Common myeloid progenitor, CD34-positive (primary cell): ENCODE measurements at regions not wholly inside any gene's neighbourhood (a gene's known extent, or its start where the extent isn't known, plus 50 kb on each side); places are given as distances from the start of the nearest gene placed in this dataset.
A peak's percentile ranks its signal among the peaks of the same experiment; 100 is the strongest.

Source experiments
- CTCF ChIA-PET: fragments of 350-600 bp; sonication (Branson Sonifier 250); formaldehyde crosslinking; loops from one replicate; lab custom pipeline; 2021; ENCODE audit warnings: antibody characterized with exemption; lab: Charles Lee
- POLR2A ChIA-PET: fragments of 350-600 bp; sonication (Branson Sonifier 250); formaldehyde crosslinking; loops from one replicate; lab custom pipeline; 2021; ENCODE audit warnings: antibody characterized with exemption; lab: Charles Lee
- DNase-seq, 3 donors: peaks; one replicate each; pipeline versions ENCODE4 v3.0.0 to v3.0.0-alpha.2; 2013
- H3K27ac ChIP-seq, 2 experiments: 1 replicate in 1 of 2; 2 replicates in 1 of 2; pipeline ENCODE4 v1.7.0; 2013; ENCODE audit warnings: inconsistent platforms in 2 of 2, low read length in 2 of 2, mild to moderate bottlenecking in 2 of 2, low read depth in 1 of 2, moderate library complexity in 1 of 2; ENCODE audit not compliant: severe bottlenecking in 2 of 2, insufficient read depth in 1 of 2, poor library complexity in 1 of 2
- H3K27me3 ChIP-seq, 5 experiments: replicated peaks in 2 of 5; 1 replicate in 3 of 5; 2 replicates in 2 of 5; pipeline versions ENCODE4 v1.6.1 to v1.7.0; 2013; ENCODE audit warnings: low read length in 4 of 5, mild to moderate bottlenecking in 2 of 5, moderate library complexity in 2 of 5, inconsistent platforms in 1 of 5; ENCODE audit not compliant: insufficient read depth in 5 of 5, control insufficient read depth in 4 of 5
- H3K36me3 ChIP-seq, 4 experiments: 1 replicate in 2 of 4; 2 replicates in 2 of 4; pipeline versions ENCODE4 v1.6.1 to v1.7.0; 2013; ENCODE audit warnings: low read length in 3 of 4, control low read depth in 1 of 4, mild to moderate bottlenecking in 1 of 4; ENCODE audit not compliant: control insufficient read depth in 4 of 4, insufficient read depth in 4 of 4
- H3K4me1 ChIP-seq, 4 experiments: 1 replicate in 3 of 4; 2 replicates in 1 of 4; pipeline versions ENCODE4 v1.6.1 to v1.7.1; 2013; ENCODE audit warnings: low read length in 3 of 4, mild to moderate bottlenecking in 3 of 4, control low read depth in 1 of 4, inconsistent platforms in 1 of 4, moderate library complexity in 1 of 4; ENCODE audit not compliant: control insufficient read depth in 4 of 4, insufficient read depth in 4 of 4; ENCODE audit errors: control extremely low read depth in 1 of 4
- H3K4me3 ChIP-seq, 7 experiments: 1 replicate in 4 of 7; 2 replicates in 3 of 7; pipeline versions ENCODE4 v1.5.1 to v1.7.0; 2013; ENCODE audit warnings: mild to moderate bottlenecking in 7 of 7, low read length in 6 of 7, moderate library complexity in 6 of 7, inconsistent platforms in 2 of 7, low read depth in 2 of 7, control low read depth in 1 of 7; ENCODE audit not compliant: insufficient read depth in 4 of 7, control insufficient read depth in 1 of 7; ENCODE audit errors: extremely low read depth in 1 of 7
- H3K9me3 ChIP-seq, 5 experiments: 1 replicate in 4 of 5; 2 replicates in 1 of 5; pipeline versions ENCODE4 v1.6.1 to v1.7.1; 2013; ENCODE audit warnings: low read length in 4 of 5, mild to moderate bottlenecking in 2 of 5, inconsistent platforms in 1 of 5, low read depth in 1 of 5, moderate library complexity in 1 of 5; ENCODE audit not compliant: control insufficient read depth in 4 of 5, insufficient read depth in 2 of 5; ENCODE audit errors: control extremely low read depth in 1 of 5
- WGBS: methylation state at CpG from one replicate; pipeline ENCODE4 v1.1.5; 2013; ENCODE audit not compliant: insufficient coverage; 5-methylcytosine and 5-hydroxymethylcytosine counted together

DNA sequence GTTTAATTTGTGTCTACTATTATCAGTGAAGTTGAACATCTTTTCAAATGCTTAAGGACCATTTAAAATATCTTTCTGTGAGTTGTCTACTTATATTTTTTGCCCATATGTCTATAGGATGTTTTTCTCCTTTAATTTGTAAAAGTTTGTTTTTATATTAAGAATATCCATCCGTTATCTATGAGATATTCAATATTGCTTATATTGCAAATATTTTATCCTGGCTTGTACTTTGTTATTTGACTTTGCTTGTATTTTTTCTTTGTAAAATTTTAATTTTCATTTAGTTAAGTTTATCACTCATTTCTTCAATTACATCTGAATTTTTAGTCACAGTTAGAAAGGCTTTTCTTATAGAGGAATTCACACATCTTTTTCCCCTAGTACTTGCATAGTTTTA is 117.0 kb upstream of the MLIP start:
- Histone ChIP-seq H3K27ac (no peak overlapping the region), H3K4me3 (no peak overlapping the region), H3K27me3 (no peaks in the 10 kb centered on the region), H3K36me3 (no peaks in the 10 kb centered on the region), H3K4me1 (peaks cover 0 to 5% (median 0%) of the 10 kb centered on the region in 4 experiments), H3K9me3 (no peaks in the 10 kb centered on the region)
- no peak for DNase-seq
- no CpG with 5 or more reads among the region's 1 CpG for WGBS
- ChIA-PET POLR2A (no interaction called here), CTCF (no interaction called here)

DNA sequence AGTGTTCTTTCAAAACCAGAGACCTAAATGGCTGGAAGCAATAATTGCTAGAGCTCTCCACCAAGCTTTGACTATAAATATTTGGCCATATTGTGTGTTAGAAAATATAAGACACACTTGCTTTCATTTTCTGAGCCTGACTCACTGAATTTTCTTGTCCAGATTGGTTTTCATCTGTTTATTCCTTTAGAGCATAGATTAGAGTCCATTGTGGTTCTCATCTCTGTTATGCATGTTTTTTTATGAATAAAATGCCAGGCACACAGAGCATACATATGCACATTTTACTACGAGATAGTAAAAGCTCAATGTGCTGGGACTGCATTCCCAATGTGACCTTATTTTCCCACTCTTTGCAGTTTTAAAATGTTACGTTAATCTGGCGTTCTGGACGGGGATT is 115.3 kb upstream of the MLIP start:
- Histone ChIP-seq H3K4me1 (peaks cover 0 to 5% (median 0%) of the 10 kb centered on the region in 4 experiments), H3K4me3 (no peak overlapping the region), H3K9me3 (no peaks in the 10 kb centered on the region), H3K36me3 (no peaks in the 10 kb centered on the region), H3K27me3 (no peaks in the 10 kb centered on the region), H3K27ac (no peak overlapping the region)
- ChIA-PET CTCF (interaction anchor here (0.8 kb wide), 1 partner anchor 10 kb away, joined by 4 read pairs; no protein-coding TSS in a partner anchor), POLR2A (no interaction called here)
- no peak for DNase-seq
- WGBS, result no CpG with 5 or more reads among the region's 4 CpGs

DNA sequence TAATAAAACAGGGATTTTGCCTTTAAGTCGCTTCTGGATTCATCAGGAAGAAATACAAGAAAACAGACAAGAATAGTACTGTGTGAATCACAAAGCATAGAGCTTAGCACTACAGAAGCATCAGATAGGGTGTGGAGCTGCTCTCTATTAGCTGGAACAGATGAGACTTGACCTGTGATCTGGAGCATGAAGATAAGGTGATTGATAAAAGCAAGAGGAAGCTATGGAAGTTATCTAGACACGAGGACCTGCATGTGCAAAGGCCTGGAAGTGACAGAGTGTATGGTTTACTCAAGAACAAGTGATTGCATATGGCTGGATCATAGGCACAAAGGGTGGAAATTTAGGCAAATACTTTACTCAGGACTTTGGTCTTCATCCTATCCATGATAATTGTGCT is 112.9 kb upstream of the MLIP start:
- ChIA-PET POLR2A (no interaction called here), CTCF (interaction anchor here (1.7 kb wide), 1 partner anchor 12 kb away, joined by 7 read pairs; no protein-coding TSS in a partner anchor)
- peaks cover 0 to 4% (median 0%) of the 10 kb centered on the region in 4 experiments for H3K4me1 ChIP-seq
- DNase-seq, result peak in 2 of 3 donors; percentile 8 to 44
- H3K9me3 ChIP-seq, result no peaks in the 10 kb centered on the region
- WGBS, result 60% methylated on average over 2 of the region's 2 CpGs
- H3K4me3 ChIP-seq, result peak overlapping the region in 1 of 7 experiments; percentile 42
- no peak overlapping the region for H3K27ac ChIP-seq
- no peaks in the 10 kb centered on the region for H3K36me3 ChIP-seq
- H3K27me3 ChIP-seq, result no peaks in the 10 kb centered on the region

GRCh38 chr6:53999088-53999755 is 112.0 kb upstream of the MLIP start:
- 97% methylated on average over 6 of the region's 8 CpGs for WGBS
- ChIA-PET CTCF (interaction anchor here (1.7 kb wide), 1 partner anchor 13 kb away, joined by 7 read pairs; no protein-coding TSS in a partner anchor), POLR2A (no interaction called here)
- no peaks in the 10 kb centered on the region for H3K9me3 ChIP-seq
- H3K27ac ChIP-seq, result no peak overlapping the region
- H3K4me1 ChIP-seq, result peaks cover 0 to 4% (median 0%) of the 10 kb centered on the region in 4 experiments
- H3K27me3 ChIP-seq, result no peaks in the 10 kb centered on the region
- H3K36me3 ChIP-seq, result no peaks in the 10 kb centered on the region
- no peak for DNase-seq
- no peak overlapping the region for H3K4me3 ChIP-seq

DNA sequence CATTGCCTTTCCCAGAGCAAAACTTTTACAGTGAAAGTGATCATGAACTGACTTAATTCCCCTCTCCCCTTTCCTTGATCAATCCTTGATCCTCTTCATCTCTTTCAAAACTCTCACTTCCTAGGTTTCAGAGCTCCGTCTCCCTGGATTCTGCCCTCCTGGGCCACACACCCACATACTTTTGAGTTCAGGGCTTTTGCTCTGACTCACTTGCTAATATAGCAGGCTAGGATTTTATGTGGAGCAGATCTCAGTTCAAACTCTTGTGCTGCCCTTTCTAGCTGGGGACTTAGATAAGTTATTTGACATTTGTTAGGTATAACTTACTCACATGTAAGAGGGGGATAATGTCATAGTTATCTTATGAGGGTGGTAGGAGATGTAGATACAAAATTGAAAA is 109.1 kb upstream of the MLIP start:
- no peaks in the 10 kb centered on the region for H3K36me3 ChIP-seq
- no peaks in the 10 kb centered on the region for H3K9me3 ChIP-seq
- H3K4me1 ChIP-seq, result peaks cover 0 to 4% (median 0%) of the 10 kb centered on the region in 4 experiments
- ChIA-PET POLR2A (no interaction called here), CTCF (interaction anchor here (1.1 kb wide), 1 partner anchor 265 kb away, joined by 3 read pairs; no protein-coding TSS in a partner anchor)
- DNase-seq, result no peak
- WGBS, result 100% methylated on average over 1 of the region's 1 CpG
- no peak overlapping the region for H3K4me3 ChIP-seq
- no peaks in the 10 kb centered on the region for H3K27me3 ChIP-seq
- H3K27ac ChIP-seq, result no peak overlapping the region

GRCh38 chr6:54003316-54003715 is 107.9 kb upstream of the MLIP start:
- ChIA-PET CTCF (interaction anchor here (1.8 kb wide), 1 partner anchor 16 kb away, joined by 3 read pairs; no protein-coding TSS in a partner anchor), POLR2A (no interaction called here)
- no peaks in the 10 kb centered on the region for H3K36me3 ChIP-seq
- no peaks in the 10 kb centered on the region for H3K9me3 ChIP-seq
- H3K27ac ChIP-seq, result no peak overlapping the region
- no CpG with 5 or more reads among the region's 1 CpG for WGBS
- no peaks in the 10 kb centered on the region for H3K27me3 ChIP-seq
- H3K4me3 ChIP-seq, result no peak overlapping the region
- no peak for DNase-seq
- peaks cover 0 to 2% (median 0%) of the 10 kb centered on the region in 4 experiments for H3K4me1 ChIP-seq

DNA sequence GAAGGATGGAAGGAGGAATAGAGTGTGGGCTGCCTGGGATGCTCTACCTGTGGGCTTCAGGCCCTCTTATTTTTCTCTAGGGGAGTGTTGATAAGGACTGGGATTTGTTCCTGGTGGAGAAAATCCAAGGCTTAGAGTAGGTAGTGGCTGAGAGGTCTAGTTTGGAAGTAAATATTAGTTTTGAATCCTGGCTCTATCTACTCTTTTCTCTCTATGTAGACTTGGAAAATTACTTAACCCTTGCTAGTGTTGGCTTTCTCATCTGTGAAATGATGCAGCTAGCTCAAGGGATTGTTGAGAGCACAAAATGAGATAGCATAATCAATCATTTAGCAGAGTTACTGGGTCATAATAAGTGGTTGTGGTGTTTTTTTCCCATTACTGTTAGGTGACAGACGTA is 102.7 kb upstream of the MLIP start:
- no CpG with 5 or more reads among the region's 1 CpG for WGBS
- Histone ChIP-seq H3K27me3 (no peaks in the 10 kb centered on the region), H3K9me3 (no peaks in the 10 kb centered on the region), H3K36me3 (no peaks in the 10 kb centered on the region), H3K4me3 (no peak overlapping the region), H3K27ac (no peak overlapping the region), H3K4me1 (no peaks in the 10 kb centered on the region)
- POLR2A ChIA-PET, result no interaction called here
- DNase-seq, result no peak
- CTCF ChIA-PET, result no interaction called here
